ENCODE measurements at regions not wholly inside any gene's neighbourhood (a gene's known extent, or its start where the extent isn't known, plus 50 kb on each side); places are given as distances from the start of the nearest gene placed in this dataset.
"Not testable (repeated sequence)": the region's sequence is repeated elsewhere in the genome, so short reads cannot be mapped to it uniquely, and the experiment has no call there.

GRCh38 chr18:67145586-67146292, 370.8 kb downstream of the DSEL start:
- no peak for DNase-seq (ENCODE audit: low read depth in 4 of 4, low spot score in 3 of 4)

GRCh38 chr18:67144329-67144728, 372.2 kb downstream of the DSEL start:
- no peak for DNase-seq (ENCODE audit: low read depth in 4 of 4, low spot score in 3 of 4)

DNA sequence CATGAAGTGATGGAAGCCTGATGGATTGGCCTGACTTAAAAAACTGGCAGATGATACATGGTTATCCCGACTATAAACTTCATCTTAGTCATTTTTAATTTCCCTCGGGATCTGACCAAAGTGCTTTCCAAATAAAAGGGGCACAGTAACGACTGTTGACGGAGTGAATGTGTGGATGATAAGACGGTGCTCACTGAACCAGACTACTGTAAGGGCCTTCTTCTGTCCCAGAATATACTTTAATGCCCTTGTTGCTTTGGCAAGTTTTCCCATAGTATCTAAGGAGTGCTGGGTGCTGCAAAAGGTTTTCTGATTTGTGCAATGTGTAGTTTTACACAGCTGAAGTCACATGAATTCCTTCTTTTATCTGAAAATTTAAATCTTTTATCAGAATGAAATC, 373.5 kb downstream of the DSEL start:
- DNase-seq (ENCODE audit: low read depth in 4 of 4, low spot score in 3 of 4), result no peak

- no peak for DNase-seq (ENCODE audit: low read depth in 4 of 4, low spot score in 3 of 4)
Measured at GRCh38 chr18:67142604-67143003, 373.9 kb downstream of the DSEL start.

- no peak for DNase-seq (ENCODE audit: low read depth in 4 of 4, low spot score in 3 of 4)
Measured at GRCh38 chr18:67140495-67140894, 376.0 kb downstream of the DSEL start.

DNA sequence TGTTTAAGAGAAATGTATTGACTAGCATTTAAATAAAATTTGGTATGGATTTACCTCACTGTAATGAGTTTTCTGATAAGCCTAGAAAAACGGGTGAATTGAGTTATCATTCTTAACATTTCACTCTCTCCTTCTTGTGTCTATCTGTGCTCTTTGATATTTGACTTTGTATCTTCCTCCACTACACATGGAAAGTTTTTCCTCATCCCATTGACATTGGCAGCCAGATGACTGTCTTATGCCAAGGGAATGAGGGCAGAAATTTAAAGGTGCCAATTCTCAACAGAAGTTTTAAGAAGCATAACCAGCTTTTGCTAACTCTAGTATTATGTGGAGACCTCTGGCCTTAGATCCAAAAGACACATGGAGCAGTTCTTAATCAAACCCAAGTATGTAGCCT, 376.6 kb downstream of the DSEL start:
- no peak for DNase-seq (ENCODE audit: low read depth in 4 of 4, low spot score in 3 of 4)

- DNase-seq (ENCODE audit: low read depth in 4 of 4, low spot score in 3 of 4), result no peak
Measured at GRCh38 chr18:67135981-67136380, 380.5 kb downstream of the DSEL start.

GRCh38 chr18:67134911-67135310, 381.6 kb downstream of the DSEL start:
- DNase-seq (ENCODE audit: low read depth in 4 of 4, low spot score in 3 of 4), result no peak

DNA sequence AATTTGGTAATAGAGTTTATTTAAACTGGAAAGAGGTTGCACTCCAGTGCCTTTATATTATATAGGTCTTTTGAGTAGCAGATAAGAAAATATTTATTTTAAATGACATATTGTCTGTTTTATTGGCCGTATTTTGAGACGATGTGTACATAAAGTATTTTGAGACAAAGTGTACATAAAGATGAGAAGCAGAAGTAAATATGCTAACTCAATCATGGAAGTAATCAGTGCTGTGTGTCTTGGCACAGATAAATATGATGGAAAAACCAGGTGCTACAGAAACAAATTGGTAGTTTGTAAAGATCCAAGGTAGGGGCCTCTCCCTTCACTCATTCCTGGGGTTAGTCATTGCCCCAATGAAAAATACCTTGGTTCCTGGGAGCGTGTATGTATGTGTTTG, 382.9 kb downstream of the DSEL start:
- no peak for DNase-seq (ENCODE audit: low read depth in 4 of 4, low spot score in 3 of 4)

DNA sequence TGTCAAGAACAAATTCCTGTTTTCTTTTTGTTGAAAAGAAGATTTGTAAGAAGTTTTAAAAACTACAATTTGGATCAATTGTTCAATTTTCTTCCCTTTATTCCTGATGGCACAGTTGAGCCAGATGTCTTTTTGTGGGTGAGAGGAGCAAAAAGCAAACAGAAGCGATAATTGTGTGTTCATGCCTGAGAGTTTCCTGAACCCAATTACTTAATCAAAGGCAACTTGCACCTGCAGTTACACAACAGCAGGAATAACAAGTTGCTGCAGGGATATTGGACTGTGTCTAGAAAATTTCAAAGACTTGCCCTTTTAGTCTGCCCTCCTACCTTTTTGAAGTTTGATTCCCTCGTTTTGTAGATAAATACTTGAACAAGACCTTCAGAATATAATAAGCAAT, 383.6 kb downstream of the DSEL start:
- DNase-seq (ENCODE audit: low read depth in 4 of 4, low spot score in 3 of 4), result no peak

GRCh38 chr18:67131498-67131897, 385.0 kb downstream of the DSEL start:
- no peak for DNase-seq (ENCODE audit: low read depth in 4 of 4, low spot score in 3 of 4)

GRCh38 chr18:67126751-67127150, 389.8 kb downstream of the DSEL start:
- not testable (repeated sequence) for DNase-seq (ENCODE audit: low read depth in 4 of 4, low spot score in 3 of 4)

GRCh38 chr18:67123901-67124300, 392.6 kb downstream of the DSEL start:
- DNase-seq (ENCODE audit: low read depth in 4 of 4, low spot score in 3 of 4), result no peak

DNA sequence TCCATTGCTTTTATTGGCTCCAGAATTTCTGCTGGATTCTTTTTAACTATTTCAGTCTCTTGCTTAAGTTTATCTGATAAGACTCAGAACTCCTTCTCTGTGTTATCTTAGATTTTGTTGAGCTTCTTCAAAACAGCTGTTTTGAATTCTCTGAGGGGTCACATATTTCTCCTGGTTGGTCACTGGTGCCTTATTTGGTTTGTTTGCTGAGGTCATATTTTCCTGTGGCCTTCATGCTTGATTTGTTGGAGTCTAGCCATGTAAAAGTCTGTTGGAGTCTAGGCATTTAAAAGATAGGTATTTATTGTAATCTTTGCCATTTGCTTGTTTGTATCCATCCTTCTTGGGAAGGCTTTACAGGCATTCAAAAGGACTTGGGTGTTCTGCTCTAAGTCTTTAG, 398.7 kb downstream of the DSEL start:
- DNase-seq (ENCODE audit: low read depth in 4 of 4, low spot score in 3 of 4), result no peak

DNA sequence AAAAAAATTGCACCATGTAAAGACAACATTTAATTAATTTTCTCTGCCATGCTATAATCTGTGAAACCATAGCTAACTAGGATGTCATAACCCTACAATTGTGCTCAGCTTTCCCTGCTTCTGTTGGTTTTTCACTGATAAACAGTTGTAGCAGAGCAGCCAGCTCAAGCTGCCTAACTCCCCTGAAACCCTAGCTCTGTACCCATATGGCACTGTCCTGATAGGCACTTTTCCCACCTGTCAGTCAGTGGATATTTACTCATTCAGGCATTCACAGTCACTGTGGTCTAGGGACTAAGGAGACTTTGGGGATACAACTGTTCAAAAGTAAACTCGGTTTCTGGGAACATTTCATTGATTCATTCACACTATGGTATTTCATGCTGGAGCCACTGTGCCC, 407.0 kb downstream of the DSEL start:
- no peak for DNase-seq (ENCODE audit: low read depth in 4 of 4, low spot score in 3 of 4)

GRCh38 chr18:67108894-67109293, 407.6 kb downstream of the DSEL start:
- no peak for DNase-seq (ENCODE audit: low read depth in 4 of 4, low spot score in 3 of 4)

- DNase-seq (ENCODE audit: low read depth in 4 of 4, low spot score in 3 of 4), result peak; percentile 19 to 31 (median 26)
Measured at GRCh38 chr18:67104700-67105284, 411.7 kb downstream of the DSEL start.

- DNase-seq (ENCODE audit: low read depth in 4 of 4, low spot score in 3 of 4), result no peak
Measured at GRCh38 chr18:67094123-67094522, 422.4 kb downstream of the DSEL start.

DNA sequence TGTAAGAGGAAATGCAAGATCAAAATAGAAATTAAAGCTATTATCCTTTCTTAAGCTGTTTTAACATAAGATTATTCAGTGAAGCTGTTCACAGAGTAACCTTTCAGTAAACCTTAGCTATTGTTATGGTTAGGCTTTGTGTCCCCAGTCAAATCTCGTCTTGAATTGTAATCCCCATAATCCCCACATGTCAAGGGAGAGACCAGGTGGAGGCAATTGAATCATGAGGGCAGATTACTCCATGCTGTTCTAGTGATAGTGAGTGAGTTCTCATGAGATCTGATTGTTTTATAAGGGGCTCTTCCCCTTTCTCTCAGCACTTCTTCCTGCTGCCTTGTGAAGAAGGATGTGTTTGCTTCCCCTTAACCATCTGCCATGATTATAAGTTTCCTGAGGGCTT, 424.4 kb downstream of the DSEL start:
- no peak for DNase-seq (ENCODE audit: low read depth in 4 of 4, low spot score in 3 of 4)

GRCh38 chr18:67081482-67082211, 434.9 kb downstream of the DSEL start:
- DNase-seq (ENCODE audit: low read depth in 4 of 4, low spot score in 3 of 4), result no peak

- DNase-seq (ENCODE audit: low read depth in 4 of 4, low spot score in 3 of 4), result no peak
Measured at GRCh38 chr18:67080601-67081000, 435.9 kb downstream of the DSEL start.

DNA sequence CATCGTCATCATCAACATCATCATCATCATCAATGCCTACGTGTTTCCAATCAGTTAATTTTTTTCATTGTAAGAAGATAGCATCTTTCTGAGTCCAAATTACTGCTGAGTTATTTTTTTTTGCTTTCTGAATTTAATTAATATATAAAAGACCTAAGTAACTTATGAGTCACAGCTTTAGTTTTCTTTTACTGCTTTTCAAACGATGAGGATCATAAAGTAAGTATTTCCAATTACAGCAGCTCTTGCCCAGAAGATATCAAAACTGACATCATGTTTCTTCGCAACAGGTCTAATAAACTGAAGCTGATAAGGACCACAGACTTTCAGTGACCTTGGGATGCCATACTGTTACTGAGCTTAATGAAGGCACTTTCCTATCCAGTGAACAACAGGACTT, 442.2 kb downstream of the DSEL start:
- DNase-seq (ENCODE audit: low read depth in 4 of 4, low spot score in 3 of 4), result no peak

Data from right renal pelvis (tissue), 4 donors.